Breast epithelium (tissue), 3 donors: ENCODE measurements at regions not wholly inside any gene's neighbourhood (a gene's known extent, or its start where the extent isn't known, plus 50 kb on each side); places are given as distances from the start of the nearest gene placed in this dataset.

Experiments
- POLR2A ChIP-seq: fragments of 450-650 bp; IDR thresholded peaks from one replicate; pipeline ENCODE4 v1.6.1; 2016; ENCODE audit warnings: antibody characterized with exemption, mild to moderate bottlenecking, moderate library complexity
- POLR2AphosphoS5 ChIP-seq, 3 donors: sonication (generic); formaldehyde crosslinking; IDR thresholded peaks; one replicate each; pipeline ENCODE4 v1.6.1; 2017; ENCODE audit warnings: antibody characterized with exemption in 3 of 3
- TF ChIP-seq, protein P1 (sequence below), 3 donors: fragments of 450-650 bp; IDR thresholded peaks; one replicate each; pipeline ENCODE4 v1.5.1; 2016 to 2017; ENCODE audit warnings: antibody characterized with exemption in 3 of 3, mild to moderate bottlenecking in 3 of 3, moderate library complexity in 3 of 3

GRCh38 chr10:94046098-94046497 lies 52.4 kb downstream of the PLCE1 start:
- TF ChIP-seq, protein P1, sequence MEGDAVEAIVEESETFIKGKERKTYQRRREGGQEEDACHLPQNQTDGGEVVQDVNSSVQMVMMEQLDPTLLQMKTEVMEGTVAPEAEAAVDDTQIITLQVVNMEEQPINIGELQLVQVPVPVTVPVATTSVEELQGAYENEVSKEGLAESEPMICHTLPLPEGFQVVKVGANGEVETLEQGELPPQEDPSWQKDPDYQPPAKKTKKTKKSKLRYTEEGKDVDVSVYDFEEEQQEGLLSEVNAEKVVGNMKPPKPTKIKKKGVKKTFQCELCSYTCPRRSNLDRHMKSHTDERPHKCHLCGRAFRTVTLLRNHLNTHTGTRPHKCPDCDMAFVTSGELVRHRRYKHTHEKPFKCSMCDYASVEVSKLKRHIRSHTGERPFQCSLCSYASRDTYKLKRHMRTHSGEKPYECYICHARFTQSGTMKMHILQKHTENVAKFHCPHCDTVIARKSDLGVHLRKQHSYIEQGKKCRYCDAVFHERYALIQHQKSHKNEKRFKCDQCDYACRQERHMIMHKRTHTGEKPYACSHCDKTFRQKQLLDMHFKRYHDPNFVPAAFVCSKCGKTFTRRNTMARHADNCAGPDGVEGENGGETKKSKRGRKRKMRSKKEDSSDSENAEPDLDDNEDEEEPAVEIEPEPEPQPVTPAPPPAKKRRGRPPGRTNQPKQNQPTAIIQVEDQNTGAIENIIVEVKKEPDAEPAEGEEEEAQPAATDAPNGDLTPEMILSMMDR (IDR thresholded peaks at IDR 0.05) = no peak
- no peak for TF ChIP-seq POLR2AphosphoS5 (IDR thresholded peaks at IDR 0.05)
- no peak for TF ChIP-seq POLR2A
